Keratinocyte (primary cell): ENCODE measurements at regions not wholly inside any gene's neighbourhood (a gene's known extent, or its start where the extent isn't known, plus 50 kb on each side); places are given as distances from the start of the nearest gene placed in this dataset.

Experiments
- DNase-seq: peaks from one replicate; pipeline ENCODE4 v3.0.0-alpha.2; 2011; ENCODE audit warnings: low read depth, missing footprints, low spot score
- FAIRE-seq: peaks from 2 replicates; lab custom pipeline; 2011; peaks lifted over from hg19 to GRCh38; lab: Jason Lieb, UNC
- H2AFZ ChIP-seq: 2 replicates; pipeline ENCODE4 v1.6.0; 2012; ENCODE audit warnings: low read length, control low read depth, inconsistent platforms; ENCODE audit not compliant: control insufficient read depth
- H3K27ac ChIP-seq: 2 replicates; pipeline ENCODE4 v1.5.1; 2011; ENCODE audit warnings: low read length; ENCODE audit not compliant: control insufficient read depth, insufficient read depth
- H3K27me3 ChIP-seq: 3 replicates; pipeline ENCODE4 v1.6.0; 2011; ENCODE audit warnings: low read length; ENCODE audit not compliant: control insufficient read depth, insufficient read depth; ENCODE audit errors: extremely low read depth
- H3K36me3 ChIP-seq, 2 experiments: 2 replicates in 1 of 2; 3 replicates in 1 of 2; pipeline ENCODE4 v1.5.1; 2011; ENCODE audit warnings: low read length in 2 of 2, mild to moderate bottlenecking in 1 of 2; ENCODE audit not compliant: control insufficient read depth in 2 of 2, insufficient read depth in 2 of 2; ENCODE audit errors: extremely low read depth in 1 of 2
- H3K4me1 ChIP-seq: 3 replicates; pipeline ENCODE4 v1.5.1; 2011; ENCODE audit warnings: low read length; ENCODE audit not compliant: control insufficient read depth, insufficient read depth; ENCODE audit errors: extremely low read depth
- H3K4me2 ChIP-seq: 3 replicates; pipeline ENCODE4 v1.6.0; 2011; ENCODE audit warnings: low read depth, low read length; ENCODE audit not compliant: control insufficient read depth, insufficient read depth; ENCODE audit errors: extremely low read depth
- H3K4me3 ChIP-seq, 3 experiments: fragments of 200-600 bp in 1 of 3; sonication (generic) in 1 of 3; 2 replicates in 2 of 3; 3 replicates in 1 of 3; pipeline ENCODE4 v1.5.1; 2011 to 2016; ENCODE audit warnings: low read length in 3 of 3, mild to moderate bottlenecking in 3 of 3, control low read depth in 2 of 3, inconsistent platforms in 1 of 3, low read depth in 1 of 3, mixed read lengths in 1 of 3, mixed run types in 1 of 3, moderate library complexity in 1 of 3; ENCODE audit not compliant: control insufficient read depth in 2 of 3, insufficient read depth in 2 of 3; ENCODE audit errors: extremely low read depth in 1 of 3
- H3K79me2 ChIP-seq: 2 replicates; pipeline ENCODE4 v1.6.0; 2012; ENCODE audit warnings: low read length; ENCODE audit not compliant: control insufficient read depth, insufficient read depth
- H3K9ac ChIP-seq: 3 replicates; pipeline ENCODE4 v1.6.0; 2011; ENCODE audit warnings: low read length; ENCODE audit not compliant: control insufficient read depth, insufficient read depth; ENCODE audit errors: extremely low read depth
- H3K9me1 ChIP-seq: 3 replicates; pipeline ENCODE4 v1.6.0; 2011; ENCODE audit warnings: low read length; ENCODE audit not compliant: control insufficient read depth, insufficient read depth; ENCODE audit errors: extremely low read depth
- H3K9me3 ChIP-seq: 2 replicates; pipeline ENCODE4 v1.5.1; 2012; ENCODE audit warnings: low read depth, low read length; ENCODE audit not compliant: control insufficient read depth
- H4K20me1 ChIP-seq: 3 replicates; pipeline ENCODE4 v1.6.0; 2011; ENCODE audit warnings: low read length; ENCODE audit not compliant: control insufficient read depth, insufficient read depth; ENCODE audit errors: extremely low read depth
- EZH2 ChIP-seq: IDR thresholded peaks from one replicate; pipeline ENCODE4 v1.6.1; 2012; ENCODE audit warnings: inconsistent platforms, mild to moderate bottlenecking, low read length, moderate library complexity
- dilution Hi-C: fragments of 300-500 bp; cut with MboI; formaldehyde crosslinking; loops from one replicate; pipeline ENCODE4 v1.7.0; 2020; ENCODE audit warnings: low sequenced_read_pairs; ENCODE audit not compliant: extremely low pct_ligation_motif_present
- TF ChIP-seq, protein P1 (sequence below), 3 experiments: IDR thresholded peaks in 1 of 3; conservative IDR thresholded peaks in 1 of 3; optimal IDR thresholded peaks in 1 of 3; 2 replicates in 2 of 3; 3 replicates in 1 of 3; pipeline versions ENCODE3 to v1.5.1; 2011; ENCODE audit warnings: low read length in 3 of 3, mild to moderate bottlenecking in 3 of 3, moderate library complexity in 2 of 3, control low read depth in 1 of 3, inconsistent platforms in 1 of 3; ENCODE audit not compliant: insufficient read depth in 2 of 3; ENCODE audit errors: extremely low read depth in 1 of 3

DNA sequence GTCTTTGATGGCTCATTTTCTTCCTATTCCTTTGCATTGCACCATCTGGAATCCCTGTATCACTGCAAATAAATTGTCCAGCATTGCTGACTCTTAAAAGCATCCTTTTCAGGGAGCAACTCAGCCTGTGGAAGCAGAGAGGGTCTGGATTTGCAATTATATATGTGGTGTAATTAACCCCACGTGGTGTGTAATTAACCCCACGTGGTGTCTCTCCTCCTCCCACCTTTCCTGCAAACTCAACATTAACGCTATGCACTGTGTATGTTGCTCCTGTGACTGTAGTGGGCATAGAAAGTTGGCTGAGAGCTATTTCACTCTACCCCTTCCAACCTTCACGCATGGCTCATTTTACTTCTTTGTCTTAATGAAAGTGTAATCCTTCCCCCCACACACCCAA is 689.0 kb upstream of the COBL start:
- dilution Hi-C loops = no loop called here
- Histone ChIP-seq H3K79me2 (no peaks in the 10 kb centered on the region), H3K9me1 (no peaks in the 10 kb centered on the region), H2AFZ (no peak overlapping the region), H3K9me3 (no peaks in the 10 kb centered on the region), H4K20me1 (no peaks in the 10 kb centered on the region), H3K27me3 (no peaks in the 10 kb centered on the region), H3K27ac (no peak overlapping the region), H3K4me1 (no peaks in the 10 kb centered on the region), H3K36me3 (no peaks in the 10 kb centered on the region), H3K9ac (no peak overlapping the region), H3K4me3 (no peak overlapping the region), H3K4me2 (no peak overlapping the region)
- DNase-seq (no peak), FAIRE-seq (no peak)
- TF ChIP-seq, protein P1, sequence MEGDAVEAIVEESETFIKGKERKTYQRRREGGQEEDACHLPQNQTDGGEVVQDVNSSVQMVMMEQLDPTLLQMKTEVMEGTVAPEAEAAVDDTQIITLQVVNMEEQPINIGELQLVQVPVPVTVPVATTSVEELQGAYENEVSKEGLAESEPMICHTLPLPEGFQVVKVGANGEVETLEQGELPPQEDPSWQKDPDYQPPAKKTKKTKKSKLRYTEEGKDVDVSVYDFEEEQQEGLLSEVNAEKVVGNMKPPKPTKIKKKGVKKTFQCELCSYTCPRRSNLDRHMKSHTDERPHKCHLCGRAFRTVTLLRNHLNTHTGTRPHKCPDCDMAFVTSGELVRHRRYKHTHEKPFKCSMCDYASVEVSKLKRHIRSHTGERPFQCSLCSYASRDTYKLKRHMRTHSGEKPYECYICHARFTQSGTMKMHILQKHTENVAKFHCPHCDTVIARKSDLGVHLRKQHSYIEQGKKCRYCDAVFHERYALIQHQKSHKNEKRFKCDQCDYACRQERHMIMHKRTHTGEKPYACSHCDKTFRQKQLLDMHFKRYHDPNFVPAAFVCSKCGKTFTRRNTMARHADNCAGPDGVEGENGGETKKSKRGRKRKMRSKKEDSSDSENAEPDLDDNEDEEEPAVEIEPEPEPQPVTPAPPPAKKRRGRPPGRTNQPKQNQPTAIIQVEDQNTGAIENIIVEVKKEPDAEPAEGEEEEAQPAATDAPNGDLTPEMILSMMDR (optimal IDR thresholded peaks at IDR 0.05 in 1 of 3, IDR thresholded peaks at IDR 0.05 in 1 of 3, conservative IDR thresholded peaks at IDR 0.05 in 1 of 3; ENCODE audit: extremely low read depth in 1 of 3, insufficient read depth in 2 of 3, low read length in 3 of 3) = no peak
- TF ChIP-seq EZH2 = no peak

DNA sequence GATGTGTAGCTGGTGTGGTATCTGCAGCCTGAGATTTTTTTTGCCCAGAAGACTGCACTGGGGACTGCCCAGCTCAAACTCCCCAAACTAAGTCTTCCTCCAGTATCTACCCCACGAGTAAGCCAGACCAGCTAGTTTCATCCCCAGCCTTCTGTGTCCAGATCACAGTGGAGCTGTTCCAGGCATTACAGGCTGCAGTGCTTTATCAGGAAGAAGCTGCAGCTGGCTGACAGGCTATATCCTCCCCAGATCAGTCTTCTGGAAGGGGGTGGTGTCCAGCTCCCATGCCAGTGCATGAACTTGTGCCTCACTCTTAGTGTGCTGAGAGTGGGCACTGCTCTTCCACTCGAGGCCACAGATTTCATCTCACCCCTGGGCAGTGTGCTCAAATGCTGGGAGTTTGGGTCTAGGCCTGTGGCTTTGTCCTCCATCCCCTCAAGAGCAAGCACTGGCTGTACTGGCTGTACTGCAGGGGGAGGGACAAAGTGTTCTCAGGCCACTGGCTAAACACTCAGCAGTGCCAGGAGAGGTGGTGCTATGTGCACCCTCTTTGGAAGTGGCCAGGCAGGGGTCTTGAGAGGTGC is 679.1 kb upstream of the COBL start:
- TF ChIP-seq, protein P1 (optimal IDR thresholded peaks at IDR 0.05 in 1 of 3, IDR thresholded peaks at IDR 0.05 in 1 of 3, conservative IDR thresholded peaks at IDR 0.05 in 1 of 3; ENCODE audit: extremely low read depth in 1 of 3, insufficient read depth in 2 of 3, low read length in 3 of 3) = no peak
- TF ChIP-seq EZH2 = no peak
- Histone ChIP-seq H3K9me1 (no peaks in the 10 kb centered on the region), H3K4me3 (no peak overlapping the region), H3K4me1 (no peaks in the 10 kb centered on the region), H3K9me3 (no peaks in the 10 kb centered on the region), H3K79me2 (no peaks in the 10 kb centered on the region), H2AFZ (no peak overlapping the region), H3K27ac (no peak overlapping the region), H3K27me3 (no peaks in the 10 kb centered on the region), H3K36me3 (no peaks in the 10 kb centered on the region), H4K20me1 (no peaks in the 10 kb centered on the region), H3K4me2 (no peak overlapping the region), H3K9ac (no peak overlapping the region)
- no peak for FAIRE-seq
- dilution Hi-C loops = no loop called here
- no peak for DNase-seq
